ENCODE measurements at regions not wholly inside any gene's neighbourhood (a gene's known extent, or its start where the extent isn't known, plus 50 kb on each side); places are given as distances from the start of the nearest gene placed in this dataset.

DNA sequence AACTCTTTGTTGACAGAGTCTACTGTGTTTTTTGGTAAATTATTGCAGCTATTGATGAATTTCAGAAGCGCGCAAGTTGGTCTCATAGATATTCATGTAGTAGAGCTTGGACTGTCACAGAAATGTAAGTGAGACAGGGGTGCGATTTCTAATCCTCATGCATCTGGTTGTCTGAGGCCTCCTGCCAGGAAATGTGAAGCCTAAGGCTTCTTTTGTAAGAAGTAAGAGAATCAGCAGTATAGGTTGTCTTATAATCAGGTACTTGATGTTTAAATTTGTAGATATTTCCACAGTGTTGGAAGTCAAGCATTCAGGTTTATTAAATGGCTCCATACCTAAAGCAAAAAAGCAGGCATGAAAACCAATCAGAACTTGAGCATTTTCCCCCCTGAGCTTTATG is 332.9 kb upstream of the FMN2 start:
- no peak for TF ChIP-seq HDAC6 (IDR thresholded peaks at IDR 0.05; ENCODE audit: low read depth, low read length)
- TF ChIP-seq POLR2A (conservative IDR thresholded peaks at IDR 0.05), result no peak
- TF ChIP-seq SMAD4 (CRISPR knock-in tag; conservative IDR thresholded peaks at IDR 0.05), result no peak
- no peak for TF ChIP-seq SRF (CRISPR knock-in tag; IDR thresholded peaks at IDR 0.05)
- no peak for TF ChIP-seq SPI1 (IDR thresholded peaks at IDR 0.05; ENCODE audit: borderline replicate concordance, low read depth, low read length)
- TF ChIP-seq ZHX1 (conservative IDR thresholded peaks at IDR 0.05; ENCODE audit: low read length), result no peak
- TF ChIP-seq FOXA3 (CRISPR knock-in tag; conservative IDR thresholded peaks at IDR 0.05 in 1 of 2, IDR thresholded peaks at IDR 0.05 in 1 of 2), result no peak
- no peak for TF ChIP-seq SP2 (IDR thresholded peaks at IDR 0.05; ENCODE audit: extremely low read depth, low read depth, low read length, poor library complexity, severe bottlenecking)
- no peak for TF ChIP-seq BRCA1 (IDR thresholded peaks at IDR 0.05)
- no peak for TF ChIP-seq BRCA1 (CRISPR knock-in tag; IDR thresholded peaks at IDR 0.05)

Measured in K562 (cell line).